Adrenal gland (tissue), 5 donors: ENCODE measurements at regions not wholly inside any gene's neighbourhood (a gene's known extent, or its start where the extent isn't known, plus 50 kb on each side); places are given as distances from the start of the nearest gene placed in this dataset.

Experiments
- CTCF ChIP-seq, 6 experiments: fragments of 450-650 bp in 4 of 6; fragments of 200-600 bp in 2 of 6; sonication (generic) in 1 of 6; IDR thresholded peaks; 1 replicate in 5 of 6; 2 replicates in 1 of 6; pipeline versions ENCODE4 v1.5.1 to v1.8.0; 2016 to 2021; ENCODE audit warnings: antibody characterized with exemption in 6 of 6, mild to moderate bottlenecking in 2 of 6, moderate library complexity in 1 of 6
- POLR2A ChIP-seq, 2 donors: fragments of 450-650 bp; IDR thresholded peaks; one replicate each; pipeline ENCODE4 v1.6.1; 2017; ENCODE audit warnings: antibody characterized with exemption in 2 of 2, mild to moderate bottlenecking in 2 of 2, moderate library complexity in 1 of 2
- donor health status: DM: no; HTN: no; CAD: no.

- TF ChIP-seq CTCF (IDR thresholded peaks at IDR 0.05) (no peak), POLR2A (IDR thresholded peaks at IDR 0.05) (no peak)
Observed at GRCh38 chr2:180411661-180412060, 404.6 kb upstream of the CWC22 start.
